Astrocyte (in vitro differentiated cells and primary cell): ENCODE measurements at regions not wholly inside any gene's neighbourhood (a gene's known extent, or its start where the extent isn't known, plus 50 kb on each side); places are given as distances from the start of the nearest gene placed in this dataset.
A peak's percentile ranks its signal among the peaks of the same experiment; 100 is the strongest.

Source experiments
- DNase-seq: peaks from one replicate; pipeline ENCODE4 v3.0.0-alpha.2; 2010; ENCODE audit warnings: low read depth
- FAIRE-seq: peaks from 2 replicates; lab custom pipeline; 2011; peaks lifted over from hg19 to GRCh38; lab: Jason Lieb, UNC
- H2AFZ ChIP-seq: 2 replicates; pipeline ENCODE4 v1.6.0; 2012; ENCODE audit warnings: low read depth, low read length, inconsistent platforms
- H3K27ac ChIP-seq: 2 replicates; pipeline ENCODE4 v1.5.1; 2011; ENCODE audit warnings: low read depth, low read length, inconsistent platforms
- H3K27me3 ChIP-seq: 2 replicates; pipeline ENCODE4 v1.6.0; 2011; ENCODE audit warnings: low read length, inconsistent platforms; ENCODE audit not compliant: insufficient read depth
- H3K36me3 ChIP-seq: 2 replicates; pipeline ENCODE4 v1.5.1; 2011; ENCODE audit warnings: low read length, inconsistent platforms; ENCODE audit not compliant: insufficient read depth
- H3K4me1 ChIP-seq: 2 replicates; pipeline ENCODE4 v1.5.1; 2011; ENCODE audit warnings: low read length, inconsistent platforms; ENCODE audit not compliant: insufficient read depth
- H3K4me2 ChIP-seq: 2 replicates; pipeline ENCODE4 v1.6.0; 2012; ENCODE audit warnings: low read length, inconsistent platforms
- H3K4me3 ChIP-seq: 2 replicates; pipeline ENCODE4 v1.5.1; 2011; ENCODE audit warnings: low read depth, mild to moderate bottlenecking, low read length, inconsistent platforms; ENCODE audit not compliant: insufficient read depth
- H3K79me2 ChIP-seq: 2 replicates; pipeline ENCODE4 v1.6.0; 2012; ENCODE audit warnings: mild to moderate bottlenecking, low read length, inconsistent platforms; ENCODE audit not compliant: insufficient read depth
- H3K9ac ChIP-seq: 2 replicates; pipeline ENCODE4 v1.6.0; 2012; ENCODE audit warnings: mild to moderate bottlenecking, low read length, inconsistent platforms
- H3K9me3 ChIP-seq: 2 replicates; pipeline ENCODE4 v1.5.1; 2012; ENCODE audit warnings: low read depth, mild to moderate bottlenecking, low read length, inconsistent platforms; ENCODE audit not compliant: insufficient read depth
- H4K20me1 ChIP-seq: 2 replicates; pipeline ENCODE4 v1.6.0; 2012; ENCODE audit warnings: low read length, inconsistent platforms; ENCODE audit not compliant: insufficient read depth
- H3K27ac Mint-ChIP-seq: one replicate; pipeline ENCODE4 v1.8.0; 2021; ENCODE audit warnings: mild to moderate bottlenecking, mixed read lengths; ENCODE audit not compliant: unreplicated experiment
- H3K27me3 Mint-ChIP-seq: one replicate; pipeline ENCODE4 v1.8.0; 2021; ENCODE audit warnings: low read depth, mixed read lengths; ENCODE audit not compliant: unreplicated experiment
- H3K36me3 Mint-ChIP-seq: one replicate; pipeline ENCODE4 v1.8.0; 2021; ENCODE audit warnings: low read depth, mixed read lengths; ENCODE audit not compliant: unreplicated experiment
- H3K4me1 Mint-ChIP-seq: one replicate; pipeline ENCODE4 v1.8.0; 2021; ENCODE audit warnings: low read depth, mixed read lengths; ENCODE audit not compliant: unreplicated experiment
- H3K4me3 Mint-ChIP-seq: one replicate; pipeline ENCODE4 v1.8.0; 2021; ENCODE audit warnings: mild to moderate bottlenecking, moderate library complexity, mixed read lengths; ENCODE audit not compliant: unreplicated experiment
- H3K9me3 Mint-ChIP-seq: one replicate; pipeline ENCODE4 v1.8.0; 2021; ENCODE audit warnings: mild to moderate bottlenecking, mixed read lengths; ENCODE audit not compliant: unreplicated experiment
- EZH2 ChIP-seq: IDR thresholded peaks from 2 replicates; pipeline ENCODE4 v1.6.1; 2012; ENCODE audit warnings: mild to moderate bottlenecking, low read length, inconsistent platforms; ENCODE audit not compliant: insufficient read depth
- TF ChIP-seq, protein P1 (sequence below): IDR thresholded peaks from 2 replicates; pipeline ENCODE4 v1.5.1; 2011; ENCODE audit warnings: low read depth, mild to moderate bottlenecking, inconsistent platforms, low read length, moderate library complexity; ENCODE audit not compliant: insufficient read depth

DNA sequence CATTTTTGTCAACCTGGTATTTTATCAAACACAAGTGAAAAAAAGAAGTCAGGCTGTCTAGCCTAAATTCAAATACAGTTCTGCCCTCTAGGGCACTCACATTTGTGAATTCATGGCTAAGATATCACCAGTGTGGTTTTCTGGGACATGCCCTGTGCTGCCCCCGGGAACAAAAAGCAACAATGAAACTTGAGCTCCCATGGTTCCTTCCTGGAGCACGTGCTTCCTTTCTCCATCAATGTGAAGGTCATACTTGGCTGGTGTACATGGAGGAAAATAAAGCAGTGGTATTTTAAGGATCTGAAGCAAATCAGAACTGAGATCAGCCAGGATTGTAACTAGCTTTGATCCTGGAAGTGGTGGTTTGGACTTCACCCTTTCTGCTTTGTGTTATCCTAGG is 128.9 kb upstream of the FRMD4A start:
- Histone ChIP-seq H3K79me2 (no peaks in the 10 kb centered on the region), H3K36me3 (no peaks in the 10 kb centered on the region), H3K27me3 (no peaks in the 10 kb centered on the region), H3K4me3 (no peak overlapping the region), H3K9ac (no peak overlapping the region), H2AFZ (no peak overlapping the region), H3K4me2 (no peak overlapping the region), H3K4me1 (no peaks in the 10 kb centered on the region), H3K9me3 (no peaks in the 10 kb centered on the region), H4K20me1 (no peaks in the 10 kb centered on the region), H3K27ac (no peak overlapping the region)
- peaks cover 14% of the 10 kb centered on the region for H3K9me3 Mint-ChIP-seq
- TF ChIP-seq EZH2, result no peak
- TF ChIP-seq, protein P1, sequence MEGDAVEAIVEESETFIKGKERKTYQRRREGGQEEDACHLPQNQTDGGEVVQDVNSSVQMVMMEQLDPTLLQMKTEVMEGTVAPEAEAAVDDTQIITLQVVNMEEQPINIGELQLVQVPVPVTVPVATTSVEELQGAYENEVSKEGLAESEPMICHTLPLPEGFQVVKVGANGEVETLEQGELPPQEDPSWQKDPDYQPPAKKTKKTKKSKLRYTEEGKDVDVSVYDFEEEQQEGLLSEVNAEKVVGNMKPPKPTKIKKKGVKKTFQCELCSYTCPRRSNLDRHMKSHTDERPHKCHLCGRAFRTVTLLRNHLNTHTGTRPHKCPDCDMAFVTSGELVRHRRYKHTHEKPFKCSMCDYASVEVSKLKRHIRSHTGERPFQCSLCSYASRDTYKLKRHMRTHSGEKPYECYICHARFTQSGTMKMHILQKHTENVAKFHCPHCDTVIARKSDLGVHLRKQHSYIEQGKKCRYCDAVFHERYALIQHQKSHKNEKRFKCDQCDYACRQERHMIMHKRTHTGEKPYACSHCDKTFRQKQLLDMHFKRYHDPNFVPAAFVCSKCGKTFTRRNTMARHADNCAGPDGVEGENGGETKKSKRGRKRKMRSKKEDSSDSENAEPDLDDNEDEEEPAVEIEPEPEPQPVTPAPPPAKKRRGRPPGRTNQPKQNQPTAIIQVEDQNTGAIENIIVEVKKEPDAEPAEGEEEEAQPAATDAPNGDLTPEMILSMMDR, result no peak
- DNase-seq (peak; percentile 17), FAIRE-seq (no peak)
- H3K27me3 Mint-ChIP-seq, result peaks cover 3% of the 10 kb centered on the region
- peaks cover 2% of the 10 kb centered on the region for H3K36me3 Mint-ChIP-seq
- H3K27ac Mint-ChIP-seq, result no peak overlapping the region
- H3K4me1 Mint-ChIP-seq, result no peaks in the 10 kb centered on the region
- H3K4me3 Mint-ChIP-seq, result no peak overlapping the region

DNA sequence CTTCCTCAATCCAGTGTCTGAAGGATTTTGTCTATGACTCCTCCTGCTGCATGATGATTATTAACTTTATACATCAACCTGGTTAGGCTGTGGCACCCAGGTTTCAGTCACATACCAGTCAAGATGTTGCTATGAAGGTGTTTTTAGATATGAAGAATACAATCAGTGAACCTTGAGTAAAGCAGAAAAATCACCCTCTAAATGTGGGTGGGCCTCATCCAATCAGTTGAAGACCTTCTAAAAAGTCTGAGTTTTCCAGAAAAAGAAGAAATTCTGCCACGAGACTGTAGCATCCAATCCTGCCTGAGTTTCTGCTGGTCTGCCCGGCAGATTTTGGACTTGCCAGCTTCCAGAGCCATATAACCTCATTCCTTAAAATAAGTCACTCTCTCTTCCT is 126.1 kb upstream of the FRMD4A start:
- Histone ChIP-seq H3K9ac (no peak overlapping the region), H2AFZ (no peak overlapping the region), H3K79me2 (no peaks in the 10 kb centered on the region), H4K20me1 (no peaks in the 10 kb centered on the region), H3K4me3 (no peak overlapping the region), H3K9me3 (no peaks in the 10 kb centered on the region), H3K4me2 (no peak overlapping the region), H3K27ac (no peak overlapping the region), H3K4me1 (no peaks in the 10 kb centered on the region), H3K36me3 (no peaks in the 10 kb centered on the region), H3K27me3 (no peaks in the 10 kb centered on the region)
- Mint-ChIP-seq H3K9me3 (peaks cover 11% of the 10 kb centered on the region), H3K4me1 (no peaks in the 10 kb centered on the region), H3K4me3 (no peak overlapping the region), H3K36me3 (peaks cover 2% of the 10 kb centered on the region), H3K27me3 (peaks cover 3% of the 10 kb centered on the region), H3K27ac (no peak overlapping the region)
- FAIRE-seq (no peak), DNase-seq (no peak)
- TF ChIP-seq EZH2, result no peak
- TF ChIP-seq, protein P1, result no peak

DNA sequence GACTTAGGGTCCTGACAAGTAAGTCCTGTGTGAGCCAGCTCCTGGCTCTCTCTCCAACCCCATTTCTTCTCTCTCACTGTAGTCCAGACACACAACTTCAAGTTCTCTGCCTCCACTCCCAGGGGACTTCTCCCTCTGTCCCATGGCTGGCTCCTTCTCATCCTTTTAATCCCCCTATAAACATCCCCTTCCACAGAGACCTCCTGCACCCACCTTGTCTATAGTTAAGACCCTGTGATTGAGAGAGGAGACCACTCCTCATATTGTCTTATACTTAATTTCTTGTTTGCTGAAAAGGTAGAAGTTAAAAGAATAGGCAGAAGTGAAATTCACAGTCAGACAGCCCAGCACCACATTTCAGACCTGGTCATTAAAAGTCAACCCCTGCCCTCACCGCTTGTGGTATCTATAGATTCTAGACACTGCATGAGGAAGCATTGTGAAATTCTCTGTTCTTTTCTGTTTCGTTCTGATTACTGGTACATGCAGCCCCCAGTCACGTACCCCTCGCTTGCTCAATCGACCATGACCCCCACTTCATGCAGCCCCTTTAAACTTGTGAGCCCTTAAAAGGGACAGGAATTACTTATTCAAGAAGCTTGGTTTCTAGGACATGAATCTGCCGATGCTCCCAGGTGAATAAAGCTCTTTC is 125.6 kb upstream of the FRMD4A start:
- no peak for DNase-seq
- Histone ChIP-seq H3K4me1 (no peaks in the 10 kb centered on the region), H3K27me3 (no peaks in the 10 kb centered on the region), H3K79me2 (no peaks in the 10 kb centered on the region), H4K20me1 (no peaks in the 10 kb centered on the region), H3K9ac (no peak overlapping the region), H3K27ac (no peak overlapping the region), H3K9me3 (no peaks in the 10 kb centered on the region), H2AFZ (no peak overlapping the region), H3K4me2 (no peak overlapping the region), H3K4me3 (no peak overlapping the region), H3K36me3 (no peaks in the 10 kb centered on the region)
- Mint-ChIP-seq H3K27me3 (peaks cover 3% of the 10 kb centered on the region), H3K4me3 (no peak overlapping the region), H3K36me3 (peaks cover 2% of the 10 kb centered on the region), H3K4me1 (no peaks in the 10 kb centered on the region), H3K9me3 (peaks cover 11% of the 10 kb centered on the region), H3K27ac (peak overlapping the region; percentile 48)
- TF ChIP-seq, protein P1, result no peak
- TF ChIP-seq EZH2, result no peak
- FAIRE-seq, result no peak
